Iris pigment epithelial cell (primary cell): ENCODE measurements at regions not wholly inside any gene's neighbourhood (a gene's known extent, or its start where the extent isn't known, plus 50 kb on each side); places are given as distances from the start of the nearest gene placed in this dataset.
"Not testable (repeated sequence)": the region's sequence is repeated elsewhere in the genome, so short reads cannot be mapped to it uniquely, and the experiment has no call there.

Source experiments
- DNase-seq: peaks from one replicate; pipeline ENCODE4 v3.0.0-alpha.2; 2011; ENCODE audit warnings: low read depth

DNA sequence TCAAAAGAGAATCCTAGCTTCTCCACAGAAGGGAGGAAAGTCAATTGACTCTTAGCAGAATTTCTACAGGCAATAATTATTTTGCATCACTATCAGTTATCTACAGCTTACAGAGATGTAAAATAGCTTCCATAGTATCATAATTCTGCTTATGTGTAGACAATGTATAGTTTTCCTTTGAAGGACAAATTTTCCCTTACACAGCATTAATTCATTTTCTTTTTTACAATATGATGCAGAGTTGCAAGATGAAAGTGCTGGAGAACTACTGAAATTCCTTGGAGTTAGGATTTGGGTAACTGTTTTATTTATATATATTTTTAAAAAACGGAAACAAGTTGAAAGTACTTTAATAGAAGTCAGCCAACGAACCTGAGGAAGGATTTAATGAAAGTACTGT lies 111.0 kb upstream of the CPHXL start:
- no peak for DNase-seq

DNA sequence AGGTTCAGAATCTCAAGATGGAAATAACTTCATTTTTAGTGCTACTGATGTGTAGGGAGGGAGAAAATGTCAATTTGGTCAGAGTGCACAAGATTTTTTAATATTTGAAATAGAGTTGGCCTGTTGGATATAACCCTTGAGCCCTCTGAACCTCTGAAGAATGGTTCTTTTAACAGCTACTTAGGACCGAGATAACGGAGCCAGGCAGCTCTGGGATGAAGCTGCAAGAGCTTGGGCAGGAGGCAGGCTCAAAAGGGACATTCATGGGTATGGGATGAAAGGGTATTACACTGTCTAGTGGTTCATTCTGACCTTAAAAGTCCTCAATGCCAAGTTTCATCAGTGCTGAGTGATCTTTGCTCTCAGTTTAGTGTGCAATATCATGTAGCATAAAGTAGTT lies 111.4 kb upstream of the CPHXL start:
- no peak for DNase-seq

DNA sequence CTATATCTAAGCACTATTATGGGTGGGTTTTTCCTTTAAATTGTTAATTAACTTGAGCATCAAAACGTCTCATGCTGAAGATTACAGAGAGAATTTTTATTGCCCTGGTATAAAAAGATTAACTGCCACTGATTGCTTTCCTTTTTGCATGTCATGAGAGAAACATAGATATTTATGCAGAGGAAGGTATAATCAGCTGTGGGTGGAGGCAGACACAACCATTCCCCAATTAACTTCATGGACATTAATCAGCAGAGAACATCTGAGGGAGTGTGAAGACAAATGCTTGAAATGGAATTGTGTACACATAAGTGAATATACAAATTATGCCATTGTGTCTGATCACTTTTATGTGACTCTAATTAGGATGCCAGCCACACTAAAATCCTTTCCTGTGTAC lies 115.2 kb upstream of the CPHXL start:
- no peak for DNase-seq

DNA sequence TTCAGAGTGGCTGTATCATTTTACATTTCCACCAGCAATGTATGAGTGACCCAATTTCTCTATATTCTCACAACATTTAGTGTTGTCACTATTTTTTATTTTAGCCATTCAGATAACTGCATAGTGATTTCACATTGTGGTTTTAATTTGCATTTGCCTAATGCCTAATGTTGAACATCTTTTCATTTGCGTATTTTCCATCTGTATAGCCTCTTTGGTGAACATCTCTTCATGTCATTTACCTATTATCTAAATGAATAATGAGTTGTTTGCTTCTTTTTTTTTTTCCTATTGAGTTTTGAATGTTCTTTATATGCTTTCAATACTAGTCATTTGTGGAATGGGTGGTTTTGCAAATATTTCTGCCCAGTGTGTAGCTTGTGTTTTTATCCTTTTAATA lies 120.9 kb upstream of the CPHXL start:
- no peak for DNase-seq

DNA sequence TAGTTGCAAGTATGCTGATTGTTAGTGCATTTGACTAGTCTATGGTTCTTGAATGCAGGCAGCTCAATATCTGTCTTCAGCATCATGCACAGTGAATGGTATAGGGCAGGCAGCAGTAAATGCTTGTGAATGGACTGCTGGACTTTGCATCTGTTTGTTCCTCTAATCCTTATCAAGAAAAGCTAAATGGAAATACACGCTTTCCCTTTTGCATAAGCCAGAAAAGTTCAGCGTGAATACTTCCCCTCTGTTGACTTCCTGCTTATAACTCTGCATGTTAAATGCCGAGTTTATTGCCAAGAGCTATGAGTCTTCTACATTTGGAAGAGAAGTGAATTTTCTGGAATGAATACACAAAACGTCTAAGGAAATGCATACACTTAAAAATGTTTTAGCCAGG lies 127.9 kb upstream of the CPHXL start:
- no peak for DNase-seq

DNA sequence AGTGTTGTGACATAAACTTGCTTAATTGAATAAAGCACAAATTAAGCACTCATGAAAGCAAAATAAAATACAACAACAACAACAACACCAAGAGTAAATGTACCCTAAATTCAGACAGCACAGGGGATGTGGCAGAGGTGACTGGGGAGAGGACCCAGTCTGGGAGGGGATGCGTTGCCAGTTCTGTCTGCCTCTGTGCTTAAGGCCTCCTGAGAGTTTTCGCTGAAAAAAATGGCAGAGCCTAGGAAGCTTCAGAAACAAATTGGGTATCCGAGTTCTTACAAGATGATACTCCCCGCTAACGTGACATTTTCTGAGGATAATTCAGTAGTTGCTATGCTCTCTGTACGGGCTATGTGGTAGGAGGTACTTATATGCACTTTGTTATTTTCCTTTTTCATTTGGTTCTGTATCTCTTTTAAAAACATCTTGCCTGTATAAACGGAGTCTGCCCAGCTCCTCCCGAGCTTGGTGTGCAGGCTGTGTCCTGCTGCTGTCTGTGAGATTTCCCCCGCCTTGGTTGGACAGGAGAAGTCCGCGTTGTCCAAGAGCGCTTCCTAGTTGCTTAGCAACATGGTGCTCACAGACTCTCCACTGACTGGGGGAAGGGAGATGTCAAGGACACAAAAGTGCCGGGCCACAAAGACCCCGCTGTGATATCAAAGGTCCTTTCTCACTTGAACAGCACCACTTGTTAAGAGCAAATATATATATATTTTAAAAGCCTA lies 134.2 kb upstream of the CPHXL start:
- peak; percentile 7 for DNase-seq

DNA sequence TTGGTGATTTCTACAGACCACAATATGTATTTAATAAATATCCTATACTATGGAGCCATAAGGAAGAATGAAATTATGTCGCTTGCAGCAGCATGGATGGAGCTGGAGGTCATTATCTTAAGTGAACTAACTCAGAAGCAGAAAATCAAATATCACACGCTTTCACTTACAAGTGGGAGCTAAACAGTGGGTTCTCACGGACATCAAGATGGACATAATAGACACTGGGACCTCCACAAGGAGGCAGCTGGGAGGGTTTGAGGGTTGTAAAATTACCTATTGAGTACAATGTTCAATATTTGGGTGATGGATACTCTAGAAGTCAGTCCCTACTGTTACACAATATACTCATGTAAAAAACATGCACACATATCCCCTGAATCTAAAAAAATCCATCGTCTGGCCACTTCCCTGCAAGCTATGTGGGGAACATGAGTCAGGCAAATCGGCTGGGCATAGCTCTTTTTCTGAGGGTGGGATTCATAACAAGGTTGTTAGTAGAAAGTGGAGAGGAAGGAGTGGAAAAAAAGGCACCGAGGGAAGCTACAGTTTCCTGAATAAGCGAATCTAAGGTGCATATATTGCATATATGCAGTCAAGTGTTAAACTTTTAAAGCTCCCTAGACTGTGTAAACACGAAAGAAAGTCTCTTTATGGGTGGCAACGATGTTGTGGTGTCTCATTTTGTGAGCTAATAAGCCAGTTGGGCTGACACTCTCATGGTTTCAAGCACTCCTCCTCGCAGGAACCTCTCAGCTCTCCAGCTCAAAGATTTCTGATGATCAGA lies 135.2 kb upstream of the CPHXL start:
- no peak for DNase-seq

DNA sequence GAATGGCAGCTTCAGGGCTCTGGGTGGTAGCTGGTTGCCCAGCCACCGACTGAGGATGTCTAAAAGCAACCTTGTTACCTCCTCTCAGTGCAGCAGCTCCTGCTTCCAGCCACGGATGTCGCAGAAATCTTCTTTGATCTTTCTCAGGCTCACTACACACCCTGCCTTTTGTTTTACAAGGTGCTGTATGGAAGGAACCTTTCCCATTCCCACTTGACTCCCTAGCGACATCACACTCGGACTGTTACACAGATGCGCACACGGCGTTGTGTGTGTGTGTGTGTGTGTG lies 135.8 kb upstream of the CPHXL start:
- DNase-seq: no peak

DNA sequence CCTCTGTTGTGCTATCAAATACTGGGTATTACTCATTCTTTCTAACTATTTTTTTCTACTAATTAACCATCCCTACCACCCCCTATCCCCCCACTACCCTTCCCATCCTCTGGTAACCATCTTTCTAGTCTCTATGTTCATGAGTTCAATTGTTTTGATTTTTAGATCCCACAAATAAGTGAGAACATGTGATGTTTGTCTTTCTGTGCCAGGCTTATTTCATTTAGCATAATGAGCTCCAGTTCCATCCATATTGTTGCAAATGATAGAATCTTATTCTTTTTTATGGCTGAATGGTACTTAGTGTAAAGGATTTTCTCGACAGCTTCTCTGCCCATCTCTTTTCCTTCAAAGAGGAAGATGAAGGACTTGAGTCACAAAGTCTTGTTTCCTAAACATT lies 138.0 kb upstream of the CPHXL start:
- no peak for DNase-seq

DNA sequence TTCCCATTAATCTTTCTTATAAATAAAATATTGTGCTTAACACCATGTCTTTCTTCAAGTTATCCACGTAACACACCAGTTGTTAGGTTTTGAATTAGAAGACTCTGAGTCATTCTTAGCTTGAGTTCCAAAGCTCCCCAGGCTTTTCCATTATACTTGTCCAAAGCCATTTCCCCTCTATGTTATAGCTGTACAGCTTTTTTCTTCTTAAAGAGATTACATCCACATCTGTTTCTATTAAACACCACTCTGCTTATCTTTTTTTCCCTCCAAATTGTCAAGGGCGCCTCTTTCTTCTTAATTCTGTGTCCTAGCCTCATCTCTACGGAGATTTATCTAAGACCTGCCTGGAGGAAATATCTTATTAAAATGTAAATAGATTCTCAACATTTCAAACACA lies 139.4 kb upstream of the CPHXL start:
- no peak for DNase-seq

DNA sequence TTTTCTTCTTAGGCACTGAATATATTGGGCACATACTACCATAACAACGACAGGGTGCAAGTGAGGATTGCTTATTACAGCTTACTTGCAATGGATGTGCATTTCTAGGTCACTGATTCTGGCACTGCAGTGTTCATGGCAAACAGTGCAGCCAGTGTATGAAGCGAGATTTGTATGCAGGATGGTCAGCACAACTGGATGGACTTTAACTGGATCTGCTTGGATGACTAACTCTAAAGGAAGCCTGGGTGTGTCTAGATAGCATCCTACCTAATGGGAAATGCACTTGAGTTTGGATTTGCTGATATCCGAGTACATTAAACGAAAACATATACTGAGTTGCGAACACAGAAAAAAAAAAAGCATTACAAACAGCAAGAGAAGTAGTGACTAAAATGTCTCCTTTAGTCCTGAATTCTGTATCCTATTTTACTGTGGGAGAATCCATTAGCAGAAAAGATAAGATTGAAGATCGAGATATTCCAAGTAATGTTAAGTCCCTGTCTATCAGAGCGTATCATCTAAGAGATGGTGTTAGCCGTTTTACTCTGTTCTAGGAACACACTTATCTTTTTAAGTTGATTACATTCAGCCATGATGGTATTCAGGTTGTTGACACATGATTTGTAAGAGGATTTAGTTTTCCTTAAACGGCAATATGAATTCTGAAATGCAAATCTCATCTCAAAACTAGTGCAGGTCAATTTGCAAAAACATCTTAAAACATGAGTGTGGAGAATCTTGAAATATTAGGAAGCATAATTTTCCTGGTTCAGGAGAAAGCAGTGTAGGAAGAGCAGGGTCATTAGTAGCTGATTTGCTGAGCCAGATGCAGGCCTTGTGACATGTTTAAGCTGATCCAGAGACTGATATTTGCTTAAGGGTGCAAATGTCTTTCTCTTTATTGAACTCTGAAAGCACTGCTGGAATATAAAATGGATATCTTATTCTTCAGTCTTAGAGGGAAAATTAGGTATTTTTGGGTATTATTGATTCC lies 142.6 kb upstream of the CPHXL start:
- DNase-seq: no peak

DNA sequence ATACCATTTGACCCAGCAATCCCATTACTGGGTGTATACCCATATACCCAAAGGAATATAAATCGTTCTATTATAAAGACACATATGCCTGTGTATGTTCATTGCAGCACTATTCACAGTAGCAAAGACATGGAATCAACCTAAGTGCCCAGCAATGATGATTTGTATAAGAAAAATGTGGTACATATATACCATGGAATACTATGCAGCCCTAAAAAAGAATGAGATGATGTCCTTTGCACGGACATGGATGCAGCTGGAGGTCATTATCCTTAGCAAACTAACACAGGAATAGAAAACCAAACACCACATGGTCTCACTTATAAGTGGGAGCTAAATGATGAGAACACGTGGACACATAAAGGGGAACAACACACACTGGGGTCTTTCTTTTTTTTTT lies 155.0 kb upstream of the CPHXL start:
- not testable (repeated sequence) for DNase-seq

DNA sequence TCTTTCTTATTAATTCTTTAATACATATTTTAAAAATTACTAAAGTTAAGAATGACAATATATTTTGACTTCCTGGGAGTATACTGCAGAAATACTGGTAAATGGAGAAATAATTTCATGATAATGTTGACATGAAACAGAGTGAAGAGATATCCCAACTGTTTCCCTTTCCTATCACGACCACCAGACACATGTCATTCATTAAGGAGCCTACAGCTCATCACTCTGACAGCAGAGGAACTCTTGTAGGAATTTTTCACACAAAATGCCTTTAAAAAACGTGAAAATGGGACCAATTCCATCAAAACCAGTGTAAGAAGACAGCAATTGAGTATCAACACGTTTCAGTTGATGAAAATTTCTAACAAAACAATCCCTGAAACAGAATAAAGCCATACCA lies 172.9 kb upstream of the CPHXL start:
- no peak for DNase-seq

DNA sequence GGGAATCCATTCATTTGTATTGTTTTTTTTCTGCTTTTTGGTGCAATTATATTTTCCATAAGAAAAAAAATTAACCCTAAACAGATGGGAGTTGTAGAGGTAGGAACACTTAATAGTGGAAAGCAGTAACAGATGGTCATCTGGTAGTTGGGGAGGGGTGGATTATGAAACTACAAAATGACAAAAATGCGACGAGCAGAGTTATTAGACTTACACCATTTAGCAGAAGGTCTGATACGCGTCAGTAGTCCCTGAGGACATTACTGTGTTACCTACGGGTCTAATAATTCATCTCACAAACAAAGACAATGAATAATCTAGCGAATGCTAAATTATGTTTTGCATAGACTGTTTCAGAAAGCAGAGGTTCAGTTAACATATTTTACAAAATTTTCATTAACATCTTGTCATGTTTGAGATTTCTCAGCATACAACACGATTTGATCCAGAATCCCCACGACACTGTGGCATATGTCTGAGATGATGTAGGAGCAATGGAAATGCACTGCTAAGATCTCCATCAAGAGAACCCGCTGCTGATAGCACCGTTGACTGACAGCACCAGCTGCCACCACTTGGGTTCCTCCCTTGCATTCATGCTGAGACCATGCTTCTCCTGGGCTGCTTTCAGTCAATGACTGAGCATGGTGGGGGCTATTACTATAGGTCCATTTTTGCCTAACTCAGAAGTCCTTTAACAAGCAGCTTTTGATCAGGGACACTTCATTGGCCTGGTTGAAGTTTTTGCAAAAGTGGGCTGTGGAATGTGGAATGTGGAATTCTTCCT lies 182.2 kb upstream of the CPHXL start:
- DNase-seq: no peak

DNA sequence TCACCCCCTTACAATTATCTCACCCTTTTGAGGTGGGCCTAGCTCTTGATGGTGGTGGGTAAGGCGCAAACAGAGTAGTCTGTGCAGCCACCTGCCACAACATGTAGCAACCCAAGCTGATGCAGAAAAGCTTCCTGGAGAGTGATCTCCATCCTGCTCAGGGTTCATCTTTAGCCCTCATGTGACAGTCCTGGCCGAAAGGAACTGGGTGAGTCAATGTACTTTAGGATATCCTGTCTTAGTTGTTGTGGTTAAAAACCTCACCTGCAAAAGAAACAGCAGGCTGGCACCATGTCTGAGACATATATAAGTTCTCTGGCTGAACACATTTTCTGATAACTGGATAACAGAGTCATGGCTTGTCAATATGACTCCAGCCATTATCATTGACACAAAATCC lies 183.5 kb upstream of the CPHXL start:
- DNase-seq: no peak

DNA sequence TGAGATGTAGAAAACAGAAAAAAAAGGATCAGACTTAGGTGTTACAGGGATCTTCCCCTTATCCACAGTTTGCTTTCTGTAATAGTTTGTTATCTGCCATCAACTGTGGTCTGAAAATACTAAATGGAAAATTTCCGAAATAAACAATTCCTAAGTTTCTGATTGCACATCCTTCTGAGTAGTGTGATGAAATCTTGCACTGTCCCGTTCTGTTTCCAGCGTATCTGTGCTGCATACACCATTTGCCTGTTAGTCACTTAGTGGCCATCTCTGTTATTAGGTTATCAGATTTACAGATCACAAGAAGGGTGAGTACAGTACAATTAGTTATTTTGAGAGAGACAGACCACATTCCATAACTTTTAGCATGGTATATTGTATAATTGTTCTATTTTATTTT lies 185.6 kb upstream of the CPHXL start:
- peak; percentile 67 for DNase-seq

DNA sequence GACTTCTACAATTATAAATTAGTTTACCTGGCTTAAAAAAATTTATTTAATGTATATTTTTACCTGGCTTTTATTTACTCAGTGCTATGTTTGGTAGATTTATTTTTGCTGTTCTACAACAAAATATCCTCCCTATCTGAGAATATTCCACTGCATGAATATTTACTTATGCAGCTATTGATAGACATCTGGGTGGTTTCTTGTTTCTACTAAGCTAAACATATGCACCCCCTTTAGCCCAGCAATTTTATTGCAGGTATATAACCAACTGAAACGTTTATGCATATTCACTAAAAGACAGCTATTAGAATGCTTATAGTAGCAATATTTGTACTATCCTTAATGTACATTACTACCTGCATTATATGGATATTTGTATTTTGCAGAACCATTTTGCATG lies 187.7 kb upstream of the CPHXL start:
- DNase-seq: no peak

DNA sequence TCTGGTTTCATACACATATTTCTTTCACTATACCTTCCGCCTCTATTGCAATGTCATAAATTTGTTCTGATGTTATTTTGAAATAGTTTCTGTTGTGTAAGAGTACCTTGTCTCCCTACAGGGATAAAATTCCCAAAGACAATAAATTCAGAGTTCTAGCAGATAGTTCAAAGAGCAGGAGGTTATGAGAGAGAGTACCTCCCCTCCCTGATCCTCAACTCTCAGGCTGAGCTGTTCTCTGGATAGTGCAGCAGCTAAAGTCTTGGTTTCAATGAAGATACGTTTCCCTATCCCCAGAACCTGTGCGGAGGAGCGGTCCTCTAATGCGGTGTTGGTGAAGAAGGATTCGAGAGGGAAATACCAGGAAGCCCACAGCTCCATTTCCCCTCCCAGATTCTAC lies 190.2 kb upstream of the CPHXL start:
- DNase-seq: no peak

DNA sequence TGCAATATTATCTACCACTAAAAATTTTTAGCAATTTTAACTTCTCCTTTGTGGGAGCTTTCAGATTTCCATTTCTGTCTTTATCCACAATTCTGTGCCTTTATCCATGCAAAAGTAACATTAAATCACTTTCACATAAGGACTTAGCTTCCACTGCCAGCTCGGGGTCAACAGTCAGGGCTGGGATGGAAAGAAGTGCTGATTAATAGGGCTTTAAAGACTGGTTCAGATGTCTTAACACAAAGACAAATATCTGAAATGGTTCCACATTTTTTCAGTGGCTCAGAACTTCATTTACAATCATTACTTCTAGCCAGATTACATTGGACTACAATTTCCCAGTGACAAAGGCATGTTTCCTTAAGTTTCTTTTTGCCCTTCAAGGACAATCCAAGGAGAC lies 191.8 kb upstream of the CPHXL start:
- DNase-seq: no peak

DNA sequence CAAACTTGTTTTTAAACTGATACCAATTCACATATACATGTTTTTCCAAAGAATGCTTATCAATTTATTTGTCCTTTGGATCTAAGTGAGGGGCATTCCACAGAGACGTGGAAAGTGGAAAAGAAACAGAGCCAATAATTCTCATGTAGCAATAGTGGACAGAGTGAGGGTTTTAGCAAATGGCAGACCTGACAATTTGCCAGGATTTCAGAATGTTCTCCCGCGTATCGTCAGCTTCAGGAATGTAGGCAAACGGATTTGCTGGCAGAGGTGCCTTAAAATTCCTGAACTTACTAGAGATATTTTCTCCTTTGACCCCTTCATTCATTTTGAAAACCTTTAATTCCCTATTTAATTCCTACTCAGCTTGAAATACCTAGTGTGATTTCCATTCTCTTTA lies 193.4 kb upstream of the CPHXL start:
- DNase-seq: peak; percentile 79

DNA sequence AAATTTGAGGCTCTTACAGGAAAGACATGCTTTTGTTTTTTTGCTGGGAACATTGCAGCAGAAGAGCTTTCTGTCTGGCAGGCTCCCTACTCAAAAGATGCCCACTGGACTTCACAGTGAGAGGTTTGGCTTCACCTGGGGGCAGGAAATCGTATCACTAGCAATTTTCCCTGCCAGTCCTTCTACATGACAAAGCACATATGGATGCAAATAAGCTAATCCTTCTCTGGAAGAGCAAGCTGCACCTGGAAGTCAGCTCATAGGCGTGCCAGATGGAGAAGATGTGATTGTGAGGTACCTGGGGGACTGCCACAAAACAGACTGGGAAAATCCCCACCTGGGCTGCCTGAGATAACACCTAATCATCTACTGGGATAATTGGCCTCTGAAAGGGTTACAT lies 195.0 kb upstream of the CPHXL start:
- no peak for DNase-seq

DNA sequence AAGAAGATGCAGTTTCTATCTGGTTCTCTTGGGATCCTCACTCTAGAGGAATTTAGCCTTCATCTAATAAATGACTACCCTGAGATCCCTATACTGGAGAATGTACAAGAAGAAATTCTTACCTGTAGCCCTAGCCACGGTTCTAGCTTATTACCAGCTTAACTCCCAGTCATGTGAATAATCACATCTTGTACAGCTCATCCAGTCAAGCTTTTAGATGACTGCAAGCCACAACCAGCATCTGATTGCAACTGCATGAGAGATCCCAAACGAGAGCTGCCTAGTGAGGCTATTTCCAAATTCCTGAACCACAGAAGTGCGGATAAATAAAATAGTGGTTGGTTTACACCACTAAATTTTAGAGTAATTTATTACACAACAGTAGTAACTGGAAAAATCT lies 196.0 kb upstream of the CPHXL start:
- DNase-seq: no peak
